Prostate gland (tissue), 2 donors: ENCODE measurements at regions not wholly inside any gene's neighbourhood (a gene's known extent, or its start where the extent isn't known, plus 50 kb on each side); places are given as distances from the start of the nearest gene placed in this dataset.

Source experiments
- DNase-seq: peaks from one replicate; pipeline ENCODE4 v3.0.0-alpha.2; 2019; ENCODE audit warnings: low spot score
- H3K27ac ChIP-seq, 2 donors: fragments of 200-600 bp; sonication (generic); 2 replicates each; pipeline ENCODE4 v1.5.1; 2017 to 2019
- H3K27me3 ChIP-seq: fragments of 200-600 bp; sonication (generic); replicated peaks from 2 replicates; pipeline ENCODE4 v1.5.1; 2019; ENCODE audit not compliant: insufficient read depth
- H3K36me3 ChIP-seq, 2 donors: fragments of 200-600 bp; sonication (generic); 1 replicate in 1 of 2; 2 replicates in 1 of 2; pipeline versions ENCODE4 v1.5.1 to v1.8.1; 2017 to 2019
- H3K4me1 ChIP-seq: fragments of 200-600 bp; sonication (generic); replicated peaks from 2 replicates; pipeline ENCODE4 v1.5.1; 2019
- H3K4me3 ChIP-seq, 2 donors: fragments of 200-600 bp; sonication (generic); 2 replicates each; pipeline ENCODE4 v1.5.1; 2017 to 2019
- H3K9me3 ChIP-seq: fragments of 200-600 bp; sonication (generic); 2 replicates; pipeline ENCODE4 v1.5.1; 2017
- CTCF ChIP-seq, 4 experiments: fragments of 200-600 bp in 2 of 4; fragments of 450-650 bp in 2 of 4; sonication (generic) in 2 of 4; IDR thresholded peaks; 1 replicate in 3 of 4; 2 replicates in 1 of 4; pipeline ENCODE4 v1.5.1; 2016 to 2019; ENCODE audit warnings: antibody characterized with exemption in 4 of 4, mild to moderate bottlenecking in 2 of 4, moderate library complexity in 2 of 4
- POLR2A ChIP-seq: fragments of 450-650 bp; IDR thresholded peaks from one replicate; pipeline ENCODE4 v1.6.1; 2016; ENCODE audit warnings: antibody characterized with exemption, mild to moderate bottlenecking
- POLR2AphosphoS5 ChIP-seq: sonication (generic); formaldehyde crosslinking; IDR thresholded peaks from one replicate; pipeline ENCODE4 v1.6.1; 2017; ENCODE audit warnings: antibody characterized with exemption
- WGBS: methylation state at CpG from one replicate; pipeline ENCODE4 v1.1.5; 2018; 5-methylcytosine and 5-hydroxymethylcytosine counted together
- intact Hi-C: fragments of 100-400 bp; cut with DNase I; formaldehyde crosslinking; loops from one replicate; pipeline ENCODE4 v1.14.2; 2022

DNA sequence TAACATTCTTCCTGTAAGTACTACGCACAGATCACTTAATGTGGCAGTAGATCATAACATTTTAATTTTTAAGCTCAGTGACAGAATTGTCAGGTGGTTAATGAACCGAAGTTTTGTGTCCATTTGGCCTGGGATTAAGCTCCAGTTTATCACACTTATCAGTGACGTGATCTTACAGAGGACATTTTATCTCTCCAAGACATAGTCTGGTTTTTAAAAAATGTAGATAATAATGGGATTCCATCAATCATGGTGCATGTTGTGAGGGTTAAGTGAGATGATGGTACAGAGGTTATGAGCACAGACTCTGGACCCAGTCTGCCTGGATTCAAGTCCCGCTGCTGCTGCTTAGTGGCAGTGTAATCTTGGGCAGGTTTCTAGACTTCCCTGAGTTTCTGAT, 66.0 kb upstream of the ZFAND5 start:
- Histone ChIP-seq H3K27me3 (no peaks in the 10 kb centered on the region), H3K4me3 (no peak overlapping the region), H3K27ac (no peak overlapping the region), H3K4me1 (no peaks in the 10 kb centered on the region), H3K9me3 (no peaks in the 10 kb centered on the region), H3K36me3 (no peaks in the 10 kb centered on the region)
- WGBS, result 85% methylated on average over 4 of the region's 4 CpGs
- intact Hi-C loops, result no loop called here
- TF ChIP-seq CTCF (IDR thresholded peaks at IDR 0.05), result no peak
- TF ChIP-seq POLR2A, result no peak
- TF ChIP-seq POLR2AphosphoS5, result no peak
- no peak for DNase-seq

- H3K4me1 ChIP-seq, result no peaks in the 10 kb centered on the region
- H3K27ac ChIP-seq, result no peak overlapping the region
- DNase-seq, result no peak
- TF ChIP-seq CTCF (IDR thresholded peaks at IDR 0.05) (no peak), POLR2A (no peak), POLR2AphosphoS5 (no peak)
- H3K36me3 ChIP-seq, result no peaks in the 10 kb centered on the region
- intact Hi-C loops, result no loop called here
- no peaks in the 10 kb centered on the region for H3K9me3 ChIP-seq
- H3K27me3 ChIP-seq, result no peaks in the 10 kb centered on the region
- H3K4me3 ChIP-seq, result no peak overlapping the region
- 74% methylated on average over 1 of the region's 1 CpG for WGBS
Observed at GRCh38 chr9:72428329-72428728, 63.3 kb upstream of the ZFAND5 start.

- DNase-seq, result no peak
- H3K4me3 ChIP-seq, result no peak overlapping the region
- no peaks in the 10 kb centered on the region for H3K9me3 ChIP-seq
- intact Hi-C loops, result no loop called here
- no peaks in the 10 kb centered on the region for H3K36me3 ChIP-seq
- H3K4me1 ChIP-seq, result no peaks in the 10 kb centered on the region
- 90% methylated on average over 1 of the region's 1 CpG for WGBS
- H3K27ac ChIP-seq, result no peak overlapping the region
- H3K27me3 ChIP-seq, result no peaks in the 10 kb centered on the region
- TF ChIP-seq CTCF (IDR thresholded peaks at IDR 0.05) (no peak), POLR2A (no peak), POLR2AphosphoS5 (no peak)
Observed at GRCh38 chr9:72427801-72428200, 62.8 kb upstream of the ZFAND5 start.

DNA sequence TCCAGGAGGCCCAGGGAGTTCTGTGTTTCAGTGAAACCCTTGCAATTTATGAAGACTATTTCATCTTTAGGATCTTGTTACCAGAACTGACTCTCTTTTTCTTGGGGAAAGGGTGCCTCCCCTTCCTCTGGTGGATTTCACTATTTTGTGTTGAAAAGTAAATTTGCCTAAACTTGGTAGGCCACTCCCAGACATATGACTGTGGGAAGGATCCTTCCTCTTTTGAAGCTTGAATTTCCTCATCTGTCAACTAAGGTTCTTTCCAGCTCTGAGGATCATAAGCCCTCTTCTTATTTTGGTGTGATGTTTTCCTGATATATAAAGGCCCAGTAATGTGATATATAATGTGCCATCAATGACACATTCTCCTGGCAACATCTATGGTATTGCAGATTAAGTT, 59.1 kb upstream of the ZFAND5 start:
- Histone ChIP-seq H3K27me3 (no peaks in the 10 kb centered on the region), H3K4me3 (no peak overlapping the region), H3K9me3 (no peaks in the 10 kb centered on the region), H3K36me3 (no peaks in the 10 kb centered on the region), H3K27ac (no peak overlapping the region), H3K4me1 (no peaks in the 10 kb centered on the region)
- intact Hi-C loops, result no loop called here
- no peak for DNase-seq
- TF ChIP-seq CTCF (IDR thresholded peaks at IDR 0.05), result no peak
- TF ChIP-seq POLR2AphosphoS5, result no peak
- no peak for TF ChIP-seq POLR2A

- intact Hi-C loops, result no loop called here
- no peaks in the 10 kb centered on the region for H3K9me3 ChIP-seq
- H3K27ac ChIP-seq, result no peak overlapping the region
- WGBS, result 92% methylated on average over 11 of the region's 11 CpGs
- no peak for TF ChIP-seq POLR2AphosphoS5
- no peak for TF ChIP-seq CTCF (IDR thresholded peaks at IDR 0.05)
- TF ChIP-seq POLR2A, result no peak
- H3K4me3 ChIP-seq, result no peak overlapping the region
- no peaks in the 10 kb centered on the region for H3K27me3 ChIP-seq
- no peaks in the 10 kb centered on the region for H3K4me1 ChIP-seq
- no peaks in the 10 kb centered on the region for H3K36me3 ChIP-seq
- DNase-seq, result no peak
Observed at GRCh38 chr9:72422214-72422613, 57.2 kb upstream of the ZFAND5 start.
